Calu3 (cell line): ENCODE measurements at regions not wholly inside any gene's neighbourhood (a gene's known extent, or its start where the extent isn't known, plus 50 kb on each side); places are given as distances from the start of the nearest gene placed in this dataset.

Source experiments
- BruUV-seq: library from RNA; stranded (reverse); fragments of 400-500 nt; replicated peaks from 2 replicates; lab custom pipeline; 2021; lab: Mats Ljungman, UMichigan
- CTCF ChIA-PET: fragments of 300-600 bp; sonication (Branson Sonifier 250); formaldehyde crosslinking; loops from one replicate; lab custom pipeline; 2022; ENCODE audit warnings: antibody characterized with exemption; lab: Charles Lee
- DNase-seq: peaks from one replicate; pipeline ENCODE4 v3.0.0; 2022
- H3K27ac Mint-ChIP-seq: one replicate; pipeline ENCODE4 v1.8.0; 2022; ENCODE audit warnings: mixed read lengths; ENCODE audit not compliant: unreplicated experiment
- H3K27me3 Mint-ChIP-seq: one replicate; pipeline ENCODE4 v1.8.0; 2022; ENCODE audit warnings: mixed read lengths; ENCODE audit not compliant: unreplicated experiment
- H3K36me3 Mint-ChIP-seq: one replicate; pipeline ENCODE4 v1.8.0; 2022; ENCODE audit warnings: mild to moderate bottlenecking, moderate library complexity, mixed read lengths; ENCODE audit not compliant: insufficient read depth, unreplicated experiment
- H3K4me1 Mint-ChIP-seq: one replicate; pipeline ENCODE4 v1.8.0; 2022; ENCODE audit warnings: mild to moderate bottlenecking, low read depth, mixed read lengths; ENCODE audit not compliant: unreplicated experiment
- H3K4me3 Mint-ChIP-seq: one replicate; pipeline ENCODE4 v1.8.0; 2022; ENCODE audit warnings: mild to moderate bottlenecking, low read depth, moderate library complexity, mixed read lengths; ENCODE audit not compliant: unreplicated experiment
- H3K9me3 Mint-ChIP-seq: one replicate; pipeline ENCODE4 v1.8.0; 2022; ENCODE audit warnings: low read depth, mixed read lengths; ENCODE audit not compliant: unreplicated experiment
- CTCF ChIP-seq: fragments of 200-600 bp; IDR thresholded peaks from one replicate; pipeline ENCODE4 v1.8.0; 2022; ENCODE audit warnings: antibody characterized with exemption; ENCODE audit not compliant: unreplicated experiment
- intact Hi-C: fragments of 100-400 bp; cut with micrococcal nuclease; formaldehyde crosslinking; loops from one replicate; pipeline ENCODE4 v1.10.0; 2022; ENCODE audit not compliant: unreplicated experiment

GRCh38 chr5:40364441-40364840 is 315.3 kb upstream of the PTGER4 start:
- Mint-ChIP-seq H3K27ac (no peak overlapping the region), H3K9me3 (peaks cover 2% of the 10 kb centered on the region), H3K4me1 (no peaks in the 10 kb centered on the region), H3K36me3 (peaks cover 5% of the 10 kb centered on the region), H3K27me3 (no peaks in the 10 kb centered on the region), H3K4me3 (no peak overlapping the region)
- no peak for DNase-seq
- CTCF ChIA-PET, result no interaction called here
- no TSS peak for BruUV-seq
- intact Hi-C loops, result no loop called here
- no peak for TF ChIP-seq CTCF

- Mint-ChIP-seq H3K4me3 (no peak overlapping the region), H3K36me3 (no peaks in the 10 kb centered on the region), H3K27ac (no peak overlapping the region), H3K27me3 (no peaks in the 10 kb centered on the region), H3K4me1 (no peaks in the 10 kb centered on the region), H3K9me3 (no peaks in the 10 kb centered on the region)
- intact Hi-C loops, result no loop called here
- no TSS peak for BruUV-seq
- TF ChIP-seq CTCF, result no peak
- CTCF ChIA-PET, result no interaction called here
- no peak for DNase-seq
Measured at GRCh38 chr5:40361378-40361777, 318.3 kb upstream of the PTGER4 start.

DNA sequence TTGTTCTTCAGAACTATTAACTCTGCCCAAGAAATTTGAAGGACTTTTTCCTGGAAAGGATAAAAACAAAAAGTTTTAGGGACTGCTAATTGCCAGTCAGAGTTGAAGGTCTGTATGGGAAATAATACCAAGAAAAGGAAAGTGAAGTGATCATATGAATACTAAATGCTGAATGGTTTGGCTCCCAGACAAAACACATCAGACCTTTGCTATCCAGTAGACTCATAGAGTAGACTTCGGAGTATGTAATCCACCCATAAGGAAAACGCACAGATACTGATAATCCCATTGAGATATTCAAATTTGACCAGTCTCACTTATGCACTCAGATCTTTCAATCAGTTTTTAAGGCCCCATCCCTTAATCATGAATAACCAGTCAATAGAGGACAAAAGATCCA is 319.0 kb upstream of the PTGER4 start:
- Mint-ChIP-seq H3K27ac (no peak overlapping the region), H3K4me3 (no peak overlapping the region), H3K27me3 (no peaks in the 10 kb centered on the region), H3K9me3 (no peaks in the 10 kb centered on the region), H3K4me1 (no peaks in the 10 kb centered on the region), H3K36me3 (no peaks in the 10 kb centered on the region)
- CTCF ChIA-PET, result no interaction called here
- intact Hi-C loops, result no loop called here
- TF ChIP-seq CTCF, result no peak
- no peak for DNase-seq
- BruUV-seq, result no TSS peak

DNA sequence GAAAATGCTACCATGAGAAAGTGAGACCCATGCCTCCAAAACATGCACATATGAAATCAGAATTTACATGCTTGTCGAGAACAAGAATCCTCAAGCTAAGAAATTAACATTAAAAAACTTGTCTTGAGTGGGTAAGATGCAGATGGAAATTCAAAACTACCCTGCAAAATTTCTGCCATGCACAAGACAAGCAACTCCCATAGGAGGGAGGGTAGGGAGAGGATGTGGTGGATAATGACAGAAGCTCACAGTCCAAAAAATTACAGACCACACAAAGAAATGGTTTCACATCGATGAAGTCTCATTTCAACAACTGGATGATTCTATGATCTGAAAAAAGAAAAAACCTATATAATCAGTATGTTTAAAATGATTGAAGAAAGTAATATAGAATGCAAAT is 319.9 kb upstream of the PTGER4 start:
- no TSS peak for BruUV-seq
- Mint-ChIP-seq H3K9me3 (no peaks in the 10 kb centered on the region), H3K27ac (no peak overlapping the region), H3K4me1 (no peaks in the 10 kb centered on the region), H3K27me3 (no peaks in the 10 kb centered on the region), H3K36me3 (no peaks in the 10 kb centered on the region), H3K4me3 (no peak overlapping the region)
- no peak for DNase-seq
- no peak for TF ChIP-seq CTCF
- CTCF ChIA-PET, result no interaction called here
- intact Hi-C loops, result no loop called here
